ENCODE measurements at regions not wholly inside any gene's neighbourhood (a gene's known extent, or its start where the extent isn't known, plus 50 kb on each side); places are given as distances from the start of the nearest gene placed in this dataset.

GRCh38 chr6:167589615-167589940, 237.1 kb upstream of the AFDN start (continued):
- TF ChIP-seq JUN (IDR thresholded peaks at IDR 0.05; ENCODE audit: borderline replicate concordance, low read depth, low read length) (no peak), JUN (CRISPR knock-in tag; IDR thresholded peaks at IDR 0.05; ENCODE audit: borderline replicate concordance) (no peak), TSHZ1 (CRISPR knock-in tag; IDR thresholded peaks at IDR 0.05) (no peak)

GRCh38 chr6:167590193-167590592, 236.5 kb upstream of the AFDN start:
- Histone ChIP-seq H3K9me3 (replicated peaks; ENCODE audit: control insufficient read depth, insufficient read depth, low read depth, low read length) (no peaks in the 10 kb centered on the region; the same call in 1 of the 2 replicates), H2AFZ (ENCODE audit: low read depth, low read length) (no peak overlapping the region), H3K27ac (ENCODE audit: extremely low read depth, low read depth, low read length) (no peak overlapping the region), H3K79me2 (ENCODE audit: control insufficient read depth, insufficient read depth, low read length) (no peaks in the 10 kb centered on the region), H3K9me1 (ENCODE audit: control insufficient read depth, insufficient read depth, low read length) (no peaks in the 10 kb centered on the region), H3K9ac (ENCODE audit: insufficient read depth in 1 of 2, low read depth in 2 of 2, low read length in 2 of 2) (no peak overlapping the region), H3K4me3 (no peak overlapping the region), H3K4me2 (ENCODE audit: insufficient read depth, low read length) (no peak overlapping the region), H3K36me3 (ENCODE audit: control insufficient read depth, insufficient read depth, low read length) (no peaks in the 10 kb centered on the region), H3K27me3 (ENCODE audit: control insufficient read depth in 2 of 2, insufficient read depth in 2 of 2, low read length in 2 of 2) (peaks cover 0 to 18% of the 10 kb centered on the region in 2 experiments; a peak in 3 of 5 replicates), H4K20me1 (replicated peaks; ENCODE audit: control insufficient read depth, insufficient read depth, low read length) (no peaks in the 10 kb centered on the region), H3K4me1 (replicated peaks in 1 of 2; ENCODE audit: control insufficient read depth in 2 of 2, insufficient read depth in 2 of 2, low read length in 2 of 2) (no peaks in the 10 kb centered on the region)
- intact Hi-C loops (cut with micrococcal nuclease) (no loop called here), in situ Hi-C loops (cut with MboI) (no loop called here)
- DNase-seq (ENCODE audit: extremely low read depth in 1 of 4, low spot score in 3 of 4), result no peak
- WGBS (ENCODE audit: insufficient coverage, low coverage, missing lambda C conversion rate), result 49% methylated on average over 3 of the region's 3 CpGs
- CTCF ChIA-PET (ENCODE audit: low intra/inter-chr PET ratio), result no interaction called here
- FAIRE-seq, result no peak
- POLR2A ChIA-PET, result interaction anchor here (1.0 kb wide), 1 partner anchor 53 kb away, joined by 3 read pairs; no protein-coding TSS in a partner anchor
- peak; percentile 19 for TF ChIP-seq CREBBP (IDR thresholded peaks at IDR 0.05; ENCODE audit: low read depth, low read length)
- no peak for TF ChIP-seq ZBTB11 (CRISPR knock-in tag; IDR thresholded peaks at IDR 0.05)
- no peak for ATAC-seq
- BruUV-seq (replicated peaks), result no TSS peak
